GM21381 (cell line): ENCODE measurements at regions not wholly inside any gene's neighbourhood (a gene's known extent, or its start where the extent isn't known, plus 50 kb on each side); places are given as distances from the start of the nearest gene placed in this dataset.

Experiments used
- ATAC-seq: cut with Tn5 transposase; IDR thresholded peaks from one replicate; pipeline ENCODE4 v1.9.1; 2021; ENCODE audit warnings: mild to moderate bottlenecking, moderate library complexity; ENCODE audit not compliant: unreplicated experiment

- ATAC-seq: no peak
These were observed 603.0 kb upstream of the CADM1 start for GRCh38 chr11:116107229-116107628.

GRCh38 chr11:116104498-116105174, 600.4 kb upstream of the CADM1 start:
- ATAC-seq: no peak

GRCh38 chr11:116101902-116102301, 597.7 kb upstream of the CADM1 start:
- ATAC-seq: no peak

- no peak for ATAC-seq
These were observed 595.8 kb upstream of the CADM1 start for GRCh38 chr11:116100016-116100415.

GRCh38 chr11:116099541-116099940, 595.3 kb upstream of the CADM1 start:
- ATAC-seq: no peak

- no peak for ATAC-seq
These were observed 592.2 kb upstream of the CADM1 start for GRCh38 chr11:116096272-116096995.

GRCh38 chr11:116093481-116094270, 589.5 kb upstream of the CADM1 start:
- ATAC-seq: no peak

GRCh38 chr11:116093065-116093464, 588.9 kb upstream of the CADM1 start:
- no peak for ATAC-seq

GRCh38 chr11:116086426-116086825, 582.2 kb upstream of the CADM1 start:
- ATAC-seq: no peak

- ATAC-seq: no peak
These were observed 580.9 kb upstream of the CADM1 start for GRCh38 chr11:116085031-116085635.

- no peak for ATAC-seq
These were observed 580.3 kb upstream of the CADM1 start for GRCh38 chr11:116084511-116084910.

GRCh38 chr11:116082256-116082655, 578.0 kb upstream of the CADM1 start:
- ATAC-seq: no peak

GRCh38 chr11:116079580-116079979, 575.4 kb upstream of the CADM1 start:
- ATAC-seq: no peak

GRCh38 chr11:116078101-116078591, 573.9 kb upstream of the CADM1 start:
- no peak for ATAC-seq

- no peak for ATAC-seq
These were observed 572.9 kb upstream of the CADM1 start for GRCh38 chr11:116077092-116077491.

- peak; percentile 80 for ATAC-seq
These were observed 569.9 kb upstream of the CADM1 start for GRCh38 chr11:116073854-116074837.

- no peak for ATAC-seq
These were observed 568.6 kb upstream of the CADM1 start for GRCh38 chr11:116072601-116073410.

- ATAC-seq: no peak
These were observed 567.9 kb upstream of the CADM1 start for GRCh38 chr11:116072133-116072532.

- no peak for ATAC-seq
These were observed 567.0 kb upstream of the CADM1 start for GRCh38 chr11:116071241-116071640.
